SK-N-SH (cell line): ENCODE measurements at regions not wholly inside any gene's neighbourhood (a gene's known extent, or its start where the extent isn't known, plus 50 kb on each side); places are given as distances from the start of the nearest gene placed in this dataset.

ENCODE experiments used
- FOXM1 ChIP-seq: IDR thresholded peaks from 2 replicates; pipeline ENCODE4 v1.4.0; 2012; ENCODE audit warnings: low read depth, mild to moderate bottlenecking
- JUND ChIP-seq: IDR thresholded peaks from 2 replicates; pipeline ENCODE4 v1.4.0; 2012
- MEF2A ChIP-seq: IDR thresholded peaks from 2 replicates; pipeline ENCODE4 v1.4.0; 2012; ENCODE audit warnings: low read depth, borderline replicate concordance
- POLR2AphosphoS5 ChIP-seq: IDR thresholded peaks from 2 replicates; pipeline ENCODE4 v1.6.1; 2012; ENCODE audit warnings: low read depth, low read length
- SMC3 ChIP-seq: IDR thresholded peaks from 2 replicates; pipeline ENCODE4 v1.6.1; 2012; ENCODE audit warnings: low read depth, low read length, improper control_type of control experiment
- TAF1 ChIP-seq: IDR thresholded peaks from 2 replicates; pipeline ENCODE4 v1.6.1; 2012; ENCODE audit warnings: low read depth, mild to moderate bottlenecking, low read length, moderate library complexity, borderline replicate concordance
- TF ChIP-seq, protein P1 (sequence below): IDR thresholded peaks from 2 replicates; pipeline ENCODE4 v1.6.1; 2012; ENCODE audit warnings: mild to moderate bottlenecking, low read depth, low read length, moderate library complexity
- TF ChIP-seq, protein P2 (sequence below): IDR thresholded peaks from 2 replicates; pipeline ENCODE4 v1.4.0; 2012; ENCODE audit warnings: low read depth
- TF ChIP-seq, protein P3 (sequence below): fragments of 200-600 bp; sonication (generic); IDR thresholded peaks from 2 replicates; pipeline ENCODE4 v1.6.1; 2017; ENCODE audit warnings: antibody characterized with exemption, mild to moderate bottlenecking, moderate library complexity
- TF ChIP-seq, protein P4 (sequence below): IDR thresholded peaks from 2 replicates; pipeline ENCODE4 v1.4.0; 2012; ENCODE audit warnings: low read depth, borderline replicate concordance

DNA sequence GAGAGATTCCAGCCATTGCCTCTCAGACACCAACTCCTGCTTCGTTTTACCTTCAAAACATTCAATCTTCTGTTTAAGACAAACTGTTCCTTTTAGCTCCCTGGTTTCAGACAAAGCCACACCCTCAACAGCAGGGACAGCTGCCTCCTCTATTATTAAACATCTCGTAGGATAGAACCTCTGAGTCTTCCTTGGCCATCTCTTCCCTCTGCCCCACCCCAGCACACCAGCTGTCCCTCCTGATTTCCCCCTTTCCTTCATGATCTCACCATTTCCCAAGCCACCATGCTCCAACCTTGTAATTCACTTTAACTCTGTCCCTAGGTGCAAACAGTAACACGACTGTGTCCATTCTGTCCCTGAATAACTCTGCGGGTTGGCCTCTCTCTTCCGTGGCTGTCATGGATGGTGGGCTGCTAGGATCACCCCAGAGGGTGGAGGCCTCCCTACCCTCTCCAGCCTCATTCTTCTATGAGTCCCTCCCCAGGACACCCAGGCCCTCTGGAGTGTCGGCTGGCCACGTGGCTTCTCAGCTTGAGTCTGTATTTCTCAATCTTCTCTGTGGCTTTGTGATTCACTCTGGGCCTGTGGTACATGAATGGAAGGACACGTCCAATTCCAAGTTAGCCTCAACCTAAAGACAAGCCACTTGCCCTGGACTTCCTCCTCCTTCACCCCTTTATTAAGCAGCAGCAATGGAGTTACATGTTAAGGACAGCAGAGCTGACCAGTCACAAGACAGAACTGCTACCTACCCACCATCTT is 349.9 kb downstream of the FBXW7 start:
- TF ChIP-seq JUND (no peak), FOXM1 (no peak), POLR2AphosphoS5 (no peak), SMC3 (no peak), MEF2A (no peak), TAF1 (no peak)
- TF ChIP-seq, protein P1, sequence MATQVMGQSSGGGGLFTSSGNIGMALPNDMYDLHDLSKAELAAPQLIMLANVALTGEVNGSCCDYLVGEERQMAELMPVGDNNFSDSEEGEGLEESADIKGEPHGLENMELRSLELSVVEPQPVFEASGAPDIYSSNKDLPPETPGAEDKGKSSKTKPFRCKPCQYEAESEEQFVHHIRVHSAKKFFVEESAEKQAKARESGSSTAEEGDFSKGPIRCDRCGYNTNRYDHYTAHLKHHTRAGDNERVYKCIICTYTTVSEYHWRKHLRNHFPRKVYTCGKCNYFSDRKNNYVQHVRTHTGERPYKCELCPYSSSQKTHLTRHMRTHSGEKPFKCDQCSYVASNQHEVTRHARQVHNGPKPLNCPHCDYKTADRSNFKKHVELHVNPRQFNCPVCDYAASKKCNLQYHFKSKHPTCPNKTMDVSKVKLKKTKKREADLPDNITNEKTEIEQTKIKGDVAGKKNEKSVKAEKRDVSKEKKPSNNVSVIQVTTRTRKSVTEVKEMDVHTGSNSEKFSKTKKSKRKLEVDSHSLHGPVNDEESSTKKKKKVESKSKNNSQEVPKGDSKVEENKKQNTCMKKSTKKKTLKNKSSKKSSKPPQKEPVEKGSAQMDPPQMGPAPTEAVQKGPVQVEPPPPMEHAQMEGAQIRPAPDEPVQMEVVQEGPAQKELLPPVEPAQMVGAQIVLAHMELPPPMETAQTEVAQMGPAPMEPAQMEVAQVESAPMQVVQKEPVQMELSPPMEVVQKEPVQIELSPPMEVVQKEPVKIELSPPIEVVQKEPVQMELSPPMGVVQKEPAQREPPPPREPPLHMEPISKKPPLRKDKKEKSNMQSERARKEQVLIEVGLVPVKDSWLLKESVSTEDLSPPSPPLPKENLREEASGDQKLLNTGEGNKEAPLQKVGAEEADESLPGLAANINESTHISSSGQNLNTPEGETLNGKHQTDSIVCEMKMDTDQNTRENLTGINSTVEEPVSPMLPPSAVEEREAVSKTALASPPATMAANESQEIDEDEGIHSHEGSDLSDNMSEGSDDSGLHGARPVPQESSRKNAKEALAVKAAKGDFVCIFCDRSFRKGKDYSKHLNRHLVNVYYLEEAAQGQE, result no peak
- TF ChIP-seq, protein P2, sequence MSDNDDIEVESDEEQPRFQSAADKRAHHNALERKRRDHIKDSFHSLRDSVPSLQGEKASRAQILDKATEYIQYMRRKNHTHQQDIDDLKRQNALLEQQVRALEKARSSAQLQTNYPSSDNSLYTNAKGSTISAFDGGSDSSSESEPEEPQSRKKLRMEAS, result no peak
- TF ChIP-seq, protein P3, sequence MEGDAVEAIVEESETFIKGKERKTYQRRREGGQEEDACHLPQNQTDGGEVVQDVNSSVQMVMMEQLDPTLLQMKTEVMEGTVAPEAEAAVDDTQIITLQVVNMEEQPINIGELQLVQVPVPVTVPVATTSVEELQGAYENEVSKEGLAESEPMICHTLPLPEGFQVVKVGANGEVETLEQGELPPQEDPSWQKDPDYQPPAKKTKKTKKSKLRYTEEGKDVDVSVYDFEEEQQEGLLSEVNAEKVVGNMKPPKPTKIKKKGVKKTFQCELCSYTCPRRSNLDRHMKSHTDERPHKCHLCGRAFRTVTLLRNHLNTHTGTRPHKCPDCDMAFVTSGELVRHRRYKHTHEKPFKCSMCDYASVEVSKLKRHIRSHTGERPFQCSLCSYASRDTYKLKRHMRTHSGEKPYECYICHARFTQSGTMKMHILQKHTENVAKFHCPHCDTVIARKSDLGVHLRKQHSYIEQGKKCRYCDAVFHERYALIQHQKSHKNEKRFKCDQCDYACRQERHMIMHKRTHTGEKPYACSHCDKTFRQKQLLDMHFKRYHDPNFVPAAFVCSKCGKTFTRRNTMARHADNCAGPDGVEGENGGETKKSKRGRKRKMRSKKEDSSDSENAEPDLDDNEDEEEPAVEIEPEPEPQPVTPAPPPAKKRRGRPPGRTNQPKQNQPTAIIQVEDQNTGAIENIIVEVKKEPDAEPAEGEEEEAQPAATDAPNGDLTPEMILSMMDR, result no peak
- TF ChIP-seq, protein P4, sequence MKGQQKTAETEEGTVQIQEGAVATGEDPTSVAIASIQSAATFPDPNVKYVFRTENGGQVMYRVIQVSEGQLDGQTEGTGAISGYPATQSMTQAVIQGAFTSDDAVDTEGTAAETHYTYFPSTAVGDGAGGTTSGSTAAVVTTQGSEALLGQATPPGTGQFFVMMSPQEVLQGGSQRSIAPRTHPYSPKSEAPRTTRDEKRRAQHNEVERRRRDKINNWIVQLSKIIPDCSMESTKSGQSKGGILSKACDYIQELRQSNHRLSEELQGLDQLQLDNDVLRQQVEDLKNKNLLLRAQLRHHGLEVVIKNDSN, result no peak
